GM12865 (cell line): ENCODE measurements at regions not wholly inside any gene's neighbourhood (a gene's known extent, or its start where the extent isn't known, plus 50 kb on each side); places are given as distances from the start of the nearest gene placed in this dataset.

Experiments
- DNase-seq: peaks from one replicate; pipeline ENCODE4 v3.0.0; 2010; ENCODE audit warnings: low read depth
- H3K4me3 ChIP-seq: 2 replicates; pipeline ENCODE4 v1.5.1; 2011; ENCODE audit warnings: mild to moderate bottlenecking, low read depth, low read length, control low read depth
- CTCF ChIP-seq: IDR thresholded peaks from 2 replicates; pipeline ENCODE4 v1.5.1; 2011; ENCODE audit warnings: low read length, control low read depth, low read depth, inconsistent platforms; ENCODE audit not compliant: insufficient read depth; ENCODE audit errors: missing control alignments

DNA sequence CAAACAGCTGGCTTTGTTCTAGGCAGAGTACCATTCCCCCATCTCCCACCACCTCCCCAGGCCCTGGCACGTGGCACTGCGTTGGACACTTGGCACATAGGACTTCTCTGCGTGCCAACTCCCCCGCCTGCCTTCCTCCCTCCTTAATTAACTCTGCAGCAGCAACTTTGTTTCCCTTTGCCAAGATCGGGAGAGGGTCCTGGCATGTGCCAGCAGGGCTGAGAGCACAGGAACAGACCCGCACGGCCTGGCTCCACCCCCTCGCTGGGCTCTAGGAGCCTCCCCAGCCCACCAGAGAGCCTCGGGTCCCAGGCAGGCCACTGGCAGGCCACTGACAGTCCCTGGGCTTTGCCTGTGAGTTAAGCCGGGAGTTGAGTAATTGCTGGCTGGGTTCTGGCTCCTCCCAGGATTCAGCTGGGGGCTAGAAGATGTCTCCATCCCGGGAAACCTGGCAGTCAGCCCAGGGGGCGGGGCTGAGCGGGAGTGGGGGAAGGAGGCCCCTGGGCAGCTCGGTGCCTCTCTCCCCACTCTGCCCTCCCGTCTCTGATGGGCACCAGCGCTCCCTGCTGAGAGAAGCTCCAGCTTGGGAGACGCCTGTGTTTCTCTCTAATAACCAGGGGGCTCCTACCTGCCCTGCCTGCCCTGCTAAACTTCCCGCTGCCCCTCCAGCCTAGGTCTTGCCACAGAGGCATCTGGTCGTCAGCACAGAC, 224.0 kb upstream of the TNRC6C start:
- no peak overlapping the region for H3K4me3 ChIP-seq
- DNase-seq: no peak
- no peak for TF ChIP-seq CTCF

DNA sequence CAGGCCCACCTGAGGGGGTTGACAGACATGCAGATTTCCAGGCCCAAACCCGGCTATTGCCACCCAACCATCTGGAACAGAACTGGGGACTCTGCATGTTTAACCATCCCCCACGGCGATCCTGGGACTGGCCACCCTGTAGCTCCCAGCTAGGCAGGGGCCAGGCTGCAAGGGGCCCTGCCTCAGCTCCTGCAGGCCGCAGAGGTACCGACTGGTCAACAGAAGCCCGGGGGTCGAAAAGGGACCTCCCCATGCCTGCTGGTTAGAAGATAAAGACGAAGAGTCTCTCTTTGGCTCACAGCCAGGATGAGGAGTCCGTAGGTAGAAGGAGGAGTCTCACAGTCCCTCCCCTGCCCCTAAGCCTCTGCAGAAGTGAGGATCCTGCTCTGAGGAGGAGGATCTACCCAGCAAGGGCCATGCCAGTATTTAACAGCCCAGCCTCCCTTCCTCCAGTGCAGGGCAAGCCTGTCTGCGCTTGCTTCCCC, 223.4 kb upstream of the TNRC6C start:
- DNase-seq: no peak
- no peak for TF ChIP-seq CTCF
- no peak overlapping the region for H3K4me3 ChIP-seq

DNA sequence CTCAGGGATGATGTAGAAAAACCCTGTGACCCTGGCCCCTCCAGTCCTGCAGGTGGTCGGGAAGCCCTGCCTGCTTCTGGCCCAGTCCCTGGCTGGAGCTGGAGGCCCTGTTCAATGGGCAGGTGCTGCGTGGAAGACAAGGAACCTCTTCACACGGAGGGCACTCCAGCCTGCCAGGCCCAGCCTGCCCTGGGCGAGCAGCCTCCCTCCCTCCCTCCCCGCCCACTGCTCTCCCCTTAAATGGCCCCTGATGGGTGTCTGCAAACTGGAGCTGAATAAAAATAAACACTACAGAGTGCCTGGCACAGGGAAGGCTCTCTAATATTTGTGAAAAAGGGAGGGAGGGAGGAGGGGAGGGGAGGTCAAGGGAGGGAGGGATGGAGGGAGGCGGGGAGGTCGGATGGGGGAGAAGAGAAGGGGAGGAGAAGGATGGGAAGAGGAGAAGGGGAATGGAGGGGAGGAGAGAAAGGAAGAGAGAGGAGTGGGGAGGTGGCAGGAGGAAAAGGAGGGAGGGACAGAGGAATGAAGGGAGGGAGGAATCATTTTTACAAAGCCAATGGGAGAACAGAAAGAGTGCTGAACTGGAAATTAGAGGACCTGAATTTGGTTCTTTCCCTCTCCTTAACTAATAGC, 222.8 kb upstream of the TNRC6C start:
- no peak for TF ChIP-seq CTCF
- no peak for DNase-seq
- no peak overlapping the region for H3K4me3 ChIP-seq

- DNase-seq: no peak
- no peak overlapping the region for H3K4me3 ChIP-seq
- TF ChIP-seq CTCF: no peak
Observed at GRCh38 chr17:77736199-77736585, 222.3 kb upstream of the TNRC6C start.

- no peak for DNase-seq
- TF ChIP-seq CTCF: no peak
- H3K4me3 ChIP-seq: no peak overlapping the region
Observed at GRCh38 chr17:77736721-77737120, 221.8 kb upstream of the TNRC6C start.

- H3K4me3 ChIP-seq: no peak overlapping the region
- no peak for TF ChIP-seq CTCF
- no peak for DNase-seq
Observed at GRCh38 chr17:77737442-77738265, 220.8 kb upstream of the TNRC6C start.
